ELF-1 (cell line): ENCODE measurements at regions not wholly inside any gene's neighbourhood (a gene's known extent, or its start where the extent isn't known, plus 50 kb on each side); places are given as distances from the start of the nearest gene placed in this dataset.
"Not testable (repeated sequence)": the region's sequence is repeated elsewhere in the genome, so short reads cannot be mapped to it uniquely, and the experiment has no call there.

ENCODE experiments used
- DNase-seq: peaks from one replicate; pipeline ENCODE4 v3.0.0-alpha.2; 2016; ENCODE audit warnings: low read depth, low spot score

DNA sequence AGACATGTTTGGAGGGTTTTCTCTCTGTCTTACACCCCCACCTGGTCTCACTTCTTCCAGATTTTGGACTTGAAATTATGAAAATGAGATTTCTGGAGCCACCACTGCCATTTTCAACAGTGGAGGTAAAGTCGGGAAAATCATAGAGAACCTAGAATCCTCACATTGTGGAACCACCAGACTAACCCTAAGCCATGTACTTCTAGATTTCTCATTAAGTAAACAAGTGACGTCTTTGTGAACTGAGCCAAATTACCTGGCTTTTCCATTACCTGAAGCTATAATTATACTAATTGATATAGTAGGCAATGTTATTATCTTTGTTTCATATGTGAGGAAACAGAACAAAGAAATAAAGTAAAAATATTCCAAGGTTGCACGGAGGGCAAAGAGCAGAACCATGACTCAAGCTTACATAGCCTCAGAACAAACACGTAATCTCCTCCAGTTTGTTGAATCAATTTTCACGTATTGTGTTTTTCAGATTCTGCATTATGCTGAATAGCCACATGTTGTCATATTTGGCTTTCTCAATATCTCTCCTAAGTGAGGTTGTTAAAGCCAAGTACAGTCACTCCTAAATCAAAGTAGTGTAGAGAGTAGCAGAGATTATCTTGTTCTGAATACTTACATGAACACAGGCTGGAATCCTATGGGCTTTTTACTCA is 101.3 kb upstream of the CMC1 start:
- no peak for DNase-seq

DNA sequence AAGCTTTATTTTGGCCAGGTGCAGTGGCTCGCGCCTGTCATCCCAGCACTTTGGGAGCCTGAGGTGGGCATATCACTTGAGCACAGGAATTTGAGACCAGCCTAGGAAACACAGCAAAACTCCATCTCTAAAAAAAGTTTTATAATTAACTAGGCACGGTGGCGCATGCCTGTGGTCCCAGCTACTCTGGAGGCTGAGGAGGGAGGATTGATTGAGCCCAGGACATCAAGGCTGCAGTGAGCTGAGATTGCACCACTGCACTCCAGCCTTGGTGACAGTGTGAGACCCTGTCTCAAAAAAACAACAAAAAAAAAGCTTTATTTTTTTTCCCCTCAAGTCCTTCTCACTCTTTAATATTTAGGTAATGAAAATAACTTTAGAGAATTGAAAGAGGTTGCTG is 100.8 kb upstream of the CMC1 start:
- DNase-seq = no peak

DNA sequence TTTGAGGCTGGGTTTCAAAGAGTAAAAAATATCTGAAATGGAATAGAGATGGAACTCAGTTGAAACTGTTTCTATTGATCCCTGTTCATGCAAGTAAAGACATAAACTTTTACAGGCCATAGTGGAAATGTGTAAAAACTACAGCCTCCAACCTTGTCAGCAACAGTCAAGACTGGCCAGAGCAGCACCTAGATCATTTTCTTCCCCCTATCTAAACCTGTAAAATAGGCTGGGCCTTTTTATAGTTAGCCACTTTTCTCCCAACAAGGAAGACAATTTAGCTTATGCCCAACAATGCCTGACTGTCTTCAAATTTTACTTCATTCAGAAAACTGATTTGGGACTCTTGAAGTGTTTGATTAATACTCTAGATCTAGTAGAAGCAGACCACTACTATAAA is 91.5 kb upstream of the CMC1 start:
- no peak for DNase-seq

DNA sequence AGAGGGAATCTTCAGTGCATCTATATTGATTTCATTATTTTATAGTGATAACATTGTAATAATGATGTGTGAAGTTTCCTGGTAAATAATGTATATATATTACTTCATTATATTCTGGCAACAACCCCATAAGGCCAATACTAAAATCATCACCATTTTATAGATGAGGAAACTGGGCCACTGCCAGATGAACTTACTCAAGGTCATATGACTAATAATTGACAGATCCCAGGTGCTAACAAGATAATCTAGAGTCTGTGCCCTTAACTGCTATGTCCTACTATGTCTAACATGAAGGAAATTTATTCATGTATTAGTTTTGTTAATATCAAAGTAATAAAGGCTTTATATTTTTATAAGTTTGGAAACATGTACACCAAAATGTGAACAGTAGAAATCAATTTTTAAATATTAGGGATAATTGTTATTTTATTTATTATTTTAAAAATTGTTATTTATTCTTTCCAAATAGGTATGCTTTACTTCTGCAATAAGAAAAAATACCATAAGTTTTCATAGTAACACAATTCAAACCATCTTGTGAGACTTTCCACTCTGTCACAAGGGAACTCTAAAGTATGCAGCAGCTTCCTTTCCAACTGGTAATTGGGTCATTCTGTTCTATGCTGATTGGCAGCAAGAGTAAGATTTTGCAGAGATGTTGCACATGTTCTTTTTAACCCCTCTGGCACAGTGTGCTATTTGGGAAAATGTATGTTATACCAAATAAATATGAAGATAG is 90.8 kb upstream of the CMC1 start:
- no peak for DNase-seq

DNA sequence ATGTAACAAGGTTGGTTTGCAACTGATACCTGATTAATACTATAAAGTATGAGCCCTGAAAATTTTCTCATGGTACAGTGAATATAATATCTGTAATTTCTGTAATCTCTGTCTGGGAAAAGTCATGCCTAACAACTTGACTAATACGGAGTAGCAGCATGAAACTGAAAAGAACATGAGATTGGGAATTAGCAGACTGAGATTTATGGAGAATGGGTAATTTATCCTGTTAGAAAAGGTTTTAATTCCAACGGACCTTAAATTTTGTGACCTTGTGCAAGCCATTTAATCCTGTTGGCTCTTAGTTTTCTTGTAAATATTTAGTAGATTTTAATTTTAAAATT is 90.2 kb upstream of the CMC1 start:
- DNase-seq = no peak

DNA sequence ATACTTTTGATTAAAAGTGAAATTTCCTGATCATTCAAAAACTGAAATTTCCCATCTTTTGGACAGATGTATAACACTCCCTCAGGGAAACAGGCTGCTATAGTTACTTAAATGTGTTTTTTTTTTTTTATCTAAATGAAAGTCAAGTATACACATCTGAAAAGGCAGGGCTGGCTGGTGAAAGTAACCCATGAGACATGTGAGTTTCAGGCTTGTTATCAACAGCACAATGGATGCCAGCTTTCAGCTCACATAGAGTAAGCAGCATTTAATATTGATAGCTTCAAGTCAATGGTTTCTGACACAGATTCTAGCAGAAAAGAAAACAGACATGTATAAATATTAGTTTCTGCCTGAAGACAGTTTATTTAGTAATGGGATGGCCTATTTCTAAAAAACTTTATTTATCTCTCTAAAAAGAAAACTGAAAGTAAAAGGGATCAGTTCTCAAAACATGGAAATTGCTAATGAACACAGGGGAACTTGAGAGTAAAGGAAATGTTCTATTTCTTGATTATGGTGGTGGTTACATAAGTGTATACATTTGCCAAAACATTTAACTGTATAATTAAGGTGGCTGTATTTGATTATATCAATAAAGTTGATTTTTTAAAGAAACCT is 89.7 kb upstream of the CMC1 start:
- no peak for DNase-seq

DNA sequence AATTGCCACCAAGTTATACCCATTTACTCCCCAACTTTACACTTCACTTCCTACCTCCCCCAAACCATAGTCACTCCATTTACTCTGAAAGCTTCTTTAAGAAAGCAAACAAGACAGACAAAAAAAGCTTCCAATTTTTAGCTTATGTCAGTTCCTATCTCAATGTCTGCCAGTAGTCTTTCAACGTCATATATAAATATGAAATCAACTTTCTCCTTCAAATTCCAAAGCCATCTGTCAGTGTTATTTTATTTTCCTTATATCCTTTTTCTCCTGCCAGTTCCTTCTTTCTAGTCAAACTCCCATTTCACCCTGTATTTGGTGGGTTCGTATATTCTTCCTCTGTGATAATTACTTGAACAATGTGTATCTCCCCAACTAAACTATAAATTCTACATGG is 85.8 kb upstream of the CMC1 start:
- no peak for DNase-seq

DNA sequence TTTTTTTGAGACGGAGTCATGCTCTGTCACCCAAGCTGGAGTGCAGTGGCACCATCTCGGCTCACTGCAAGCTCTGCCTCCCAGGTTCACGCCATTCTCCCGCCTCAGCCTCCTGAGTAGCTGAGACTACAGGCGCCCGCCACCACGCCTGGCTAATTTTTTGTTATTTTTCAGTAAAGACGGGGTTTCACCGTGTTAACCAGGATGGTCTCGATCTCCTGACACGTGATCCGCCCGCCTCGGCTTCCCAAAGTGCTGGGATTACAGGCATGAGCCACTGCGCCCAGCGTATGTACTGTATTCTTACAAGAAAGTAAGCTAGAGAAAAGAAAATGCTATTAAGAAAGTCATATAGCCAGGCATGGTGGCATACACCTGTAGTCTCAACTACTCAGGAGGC is 84.8 kb upstream of the CMC1 start:
- not testable (repeated sequence) for DNase-seq

DNA sequence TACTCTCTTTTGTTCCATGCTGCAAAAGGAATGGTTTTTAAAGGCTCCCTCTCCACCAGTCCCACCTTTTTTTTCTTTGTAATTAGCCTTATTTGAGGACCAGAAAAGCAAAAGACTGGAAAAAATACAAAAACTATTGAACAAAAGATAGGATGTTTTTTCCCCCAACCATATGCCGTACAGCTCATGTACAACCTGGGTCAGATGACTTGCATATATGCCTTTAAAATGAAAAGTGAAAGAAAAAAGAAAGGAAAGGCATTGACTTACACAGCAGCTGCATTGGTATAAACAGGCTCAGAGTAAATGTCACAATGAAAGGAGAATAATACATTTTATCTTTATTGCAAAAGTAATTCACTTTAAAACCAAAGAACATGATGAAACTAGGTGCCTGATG is 69.5 kb upstream of the CMC1 start:
- DNase-seq = no peak

DNA sequence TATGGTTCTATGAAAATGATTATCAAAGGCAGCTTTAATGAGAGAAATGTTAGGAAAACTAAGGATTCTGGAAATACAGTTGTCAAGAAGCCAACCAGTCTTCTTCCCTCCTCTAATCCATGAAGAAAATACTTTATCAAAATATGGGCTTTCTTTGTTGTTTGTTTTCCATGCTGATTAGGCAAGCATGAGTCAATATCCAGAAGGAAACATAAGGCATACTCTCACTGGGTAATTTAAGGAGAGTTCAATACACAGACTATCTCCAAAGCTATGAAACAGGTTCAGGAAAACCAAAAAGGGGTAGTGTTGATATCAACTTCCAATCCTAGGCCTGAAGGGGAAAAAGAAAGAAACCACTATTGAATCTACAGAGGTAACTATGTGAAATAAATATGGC is 68.7 kb upstream of the CMC1 start:
- no peak for DNase-seq

DNA sequence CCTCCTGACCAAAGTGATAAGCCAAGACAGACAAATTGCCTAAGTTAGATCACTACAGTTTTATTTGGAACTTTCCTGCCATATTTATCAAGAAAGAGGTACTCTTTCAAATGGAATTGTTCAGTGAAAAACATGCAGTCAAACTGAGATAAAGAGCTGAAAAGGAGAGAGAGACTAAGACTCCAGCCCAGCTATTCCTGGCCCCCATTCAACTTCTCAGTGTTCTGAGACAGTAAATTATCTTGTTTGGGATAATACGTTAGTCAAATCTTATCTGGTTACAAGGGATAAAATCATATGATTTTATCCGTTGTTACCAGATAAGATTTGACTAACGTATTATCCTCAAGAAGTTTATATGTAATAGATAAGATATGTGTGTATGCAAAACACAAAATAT is 67.6 kb upstream of the CMC1 start:
- DNase-seq = no peak

DNA sequence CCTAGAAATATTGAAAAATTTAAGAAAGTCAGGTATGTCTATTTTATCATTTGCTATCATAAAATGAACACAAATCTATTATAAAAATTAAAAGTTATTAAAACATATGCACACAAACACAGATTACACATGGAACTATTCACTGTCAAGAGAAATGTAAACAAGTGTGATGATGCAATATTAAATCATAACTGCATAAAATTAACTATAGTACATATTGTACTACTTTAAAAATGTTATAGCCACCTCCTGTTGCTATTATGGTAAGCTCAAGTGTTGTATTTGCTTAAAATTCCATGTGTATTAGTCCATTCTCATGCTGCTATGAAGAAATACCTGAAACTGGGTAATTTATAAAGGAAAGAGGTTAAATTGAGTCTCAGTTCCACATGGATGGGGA is 54.7 kb upstream of the CMC1 start:
- DNase-seq = no peak

DNA sequence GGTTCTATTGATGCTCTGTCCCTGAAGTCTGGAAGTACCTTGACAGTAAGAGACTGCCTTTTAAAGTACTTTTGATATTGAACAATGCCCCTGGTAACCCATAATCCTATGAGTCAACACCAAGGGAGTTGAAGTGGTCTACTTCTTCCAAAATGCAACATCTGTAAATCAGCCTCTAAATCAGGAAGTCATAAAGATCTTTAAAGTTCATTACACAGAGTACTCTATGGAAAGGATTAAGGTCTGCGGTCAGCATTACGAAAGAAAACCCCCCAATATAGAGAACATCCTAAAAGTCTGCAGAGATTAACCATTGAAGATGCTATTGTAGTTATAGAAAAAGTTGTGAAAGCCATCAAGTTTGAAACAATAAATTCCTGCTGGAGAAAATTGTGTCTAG is 52.7 kb upstream of the CMC1 start:
- DNase-seq = no peak

DNA sequence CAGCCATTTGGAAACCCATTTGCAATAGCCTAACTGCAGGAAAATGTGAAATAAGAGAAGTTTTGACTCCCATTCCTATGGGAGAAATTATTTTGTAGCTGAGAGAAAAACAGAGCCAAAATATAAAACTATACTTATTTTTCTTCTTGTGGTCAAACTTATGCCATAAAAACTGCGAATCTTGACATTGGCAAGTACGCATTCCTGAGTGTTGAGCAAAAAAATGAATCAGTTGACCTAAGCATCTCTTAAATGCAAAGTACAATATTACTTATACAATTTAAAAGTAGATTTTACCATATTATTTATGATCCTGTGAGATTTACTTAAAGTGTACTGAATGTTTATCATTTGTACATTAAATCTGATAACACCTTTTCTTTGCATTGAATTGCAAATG is 50.1 kb upstream of the CMC1 start:
- no peak for DNase-seq
